ENCODE measurements at regions not wholly inside any gene's neighbourhood (a gene's known extent, or its start where the extent isn't known, plus 50 kb on each side); places are given as distances from the start of the nearest gene placed in this dataset.
A peak's percentile ranks its signal among the peaks of the same experiment; 100 is the strongest.

- no peak for DNase-seq (ENCODE audit: low read depth in 2 of 3, low spot score in 2 of 3)
These were observed 93.4 kb downstream of the TENT4A start for GRCh38 chr5:6806668-6807067.

GRCh38 chr5:6808462-6808861, 95.2 kb downstream of the TENT4A start:
- DNase-seq (ENCODE audit: low read depth in 2 of 3, low spot score in 2 of 3) = no peak

- DNase-seq (ENCODE audit: low read depth in 2 of 3, low spot score in 2 of 3) = no peak
These were observed 97.6 kb downstream of the TENT4A start for GRCh38 chr5:6810641-6811405.

- no peak for DNase-seq (ENCODE audit: low read depth in 2 of 3, low spot score in 2 of 3)
These were observed 98.9 kb downstream of the TENT4A start for GRCh38 chr5:6812091-6812490.

- DNase-seq (ENCODE audit: low read depth in 2 of 3, low spot score in 2 of 3) = no peak
These were observed 99.8 kb downstream of the TENT4A start for GRCh38 chr5:6812800-6813731.

- no peak for DNase-seq (ENCODE audit: low read depth in 2 of 3, low spot score in 2 of 3)
These were observed 101.6 kb downstream of the TENT4A start for GRCh38 chr5:6814816-6815215.

- no peak for DNase-seq (ENCODE audit: low read depth in 2 of 3, low spot score in 2 of 3)
These were observed 105.6 kb downstream of the TENT4A start for GRCh38 chr5:6818594-6819511.

- no peak for DNase-seq (ENCODE audit: low read depth in 2 of 3, low spot score in 2 of 3)
These were observed 106.3 kb downstream of the TENT4A start for GRCh38 chr5:6819521-6819920.

- peak in 2 of 3 donors; percentile 68 to 80 for DNase-seq (ENCODE audit: low read depth in 2 of 3, low spot score in 2 of 3)
These were observed 107.7 kb downstream of the TENT4A start for GRCh38 chr5:6820851-6821479.

- DNase-seq (ENCODE audit: low read depth in 2 of 3, low spot score in 2 of 3) = no peak
These were observed 108.8 kb downstream of the TENT4A start for GRCh38 chr5:6822068-6822467.

GRCh38 chr5:6822556-6823343, 109.5 kb downstream of the TENT4A start:
- DNase-seq (ENCODE audit: low read depth in 2 of 3, low spot score in 2 of 3) = no peak

GRCh38 chr5:6823996-6824395, 110.8 kb downstream of the TENT4A start:
- DNase-seq (ENCODE audit: low read depth in 2 of 3, low spot score in 2 of 3) = no peak

GRCh38 chr5:6825678-6826244, 112.5 kb downstream of the TENT4A start:
- DNase-seq (ENCODE audit: low read depth in 2 of 3, low spot score in 2 of 3) = no peak

GRCh38 chr5:6826756-6827155, 113.5 kb downstream of the TENT4A start:
- no peak for DNase-seq (ENCODE audit: low read depth in 2 of 3, low spot score in 2 of 3)

GRCh38 chr5:6827526-6828219, 114.4 kb downstream of the TENT4A start:
- DNase-seq (ENCODE audit: low read depth in 2 of 3, low spot score in 2 of 3) = peak in 2 of 3 donors; percentile 40 to 78

- DNase-seq (ENCODE audit: low read depth in 2 of 3, low spot score in 2 of 3) = no peak
These were observed 116.0 kb downstream of the TENT4A start for GRCh38 chr5:6829150-6829784.

- DNase-seq (ENCODE audit: low read depth in 2 of 3, low spot score in 2 of 3) = no peak
These were observed 117.5 kb downstream of the TENT4A start for GRCh38 chr5:6830643-6831239.

All from hematopoietic multipotent progenitor cell (in vitro differentiated cells).